ENCODE measurements at regions not wholly inside any gene's neighbourhood (a gene's known extent, or its start where the extent isn't known, plus 50 kb on each side); places are given as distances from the start of the nearest gene placed in this dataset.

GRCh38 chr11:8740129-8740528 lies 57.5 kb downstream of the RPL27A start:
- no peaks in the 10 kb centered on the region for H3K4me1 Mint-ChIP-seq
- ATAC-seq (no peak), DNase-seq (ENCODE audit: low spot score in 2 of 2) (no peak)
- no peaks in the 10 kb centered on the region for H3K9me3 Mint-ChIP-seq
- no peak overlapping the region for H3K27ac Mint-ChIP-seq
- no peak overlapping the region for H3K4me3 Mint-ChIP-seq
- no peaks in the 10 kb centered on the region for H3K36me3 Mint-ChIP-seq

- no peaks in the 10 kb centered on the region for H3K4me1 Mint-ChIP-seq
- peak; percentile 77 for ATAC-seq
- no peaks in the 10 kb centered on the region for H3K36me3 Mint-ChIP-seq
- no peak overlapping the region for H3K4me3 Mint-ChIP-seq
- H3K9me3 Mint-ChIP-seq, result no peaks in the 10 kb centered on the region
- no peak overlapping the region for H3K27ac Mint-ChIP-seq
- no peak for DNase-seq (ENCODE audit: low spot score in 2 of 2)
Measured at GRCh38 chr11:8744423-8744822, 61.8 kb downstream of the RPL27A start.

DNA sequence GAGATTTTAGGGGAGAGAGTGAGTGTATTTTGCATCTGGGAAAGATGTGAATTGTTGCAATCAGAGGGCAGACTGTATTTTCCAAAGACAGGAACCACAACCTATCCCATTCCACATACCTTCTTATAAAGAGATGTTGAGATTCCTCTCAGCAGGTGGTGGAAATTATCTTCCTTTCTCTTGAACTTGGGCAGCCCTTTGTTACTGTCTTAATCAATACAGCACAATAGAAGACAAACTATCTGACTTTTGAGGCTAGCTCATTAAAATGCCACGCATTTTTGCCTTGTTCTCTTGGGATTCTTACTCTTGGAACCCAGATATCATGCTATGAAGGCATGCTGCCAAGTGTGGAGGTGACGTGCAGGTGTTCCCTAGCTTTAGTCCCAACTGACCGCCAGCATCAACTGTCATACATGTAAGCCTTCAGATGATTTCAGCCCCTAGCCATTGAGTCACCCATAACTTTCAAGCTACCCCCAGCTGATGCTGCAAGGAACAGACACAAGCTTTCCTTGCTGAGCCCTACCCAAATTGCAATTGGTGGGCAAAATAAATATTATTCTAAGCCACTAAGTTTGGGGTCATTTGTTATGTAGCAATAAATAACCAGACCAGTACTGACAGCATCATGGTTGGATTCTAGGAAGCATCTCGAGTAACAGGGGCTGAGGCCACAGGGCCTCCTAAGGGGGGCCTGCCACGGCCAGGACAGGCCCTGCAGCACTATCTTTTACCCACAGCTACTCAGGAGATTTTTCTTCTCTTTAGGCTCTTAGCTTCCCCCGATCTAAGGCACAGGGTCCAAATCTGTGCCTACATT lies 63.0 kb downstream of the RPL27A start:
- Mint-ChIP-seq H3K4me1 (no peaks in the 10 kb centered on the region), H3K27ac (no peak overlapping the region), H3K36me3 (no peaks in the 10 kb centered on the region), H3K9me3 (no peaks in the 10 kb centered on the region), H3K4me3 (no peak overlapping the region)
- ATAC-seq (no peak), DNase-seq (ENCODE audit: low spot score in 2 of 2) (no peak)

DNA sequence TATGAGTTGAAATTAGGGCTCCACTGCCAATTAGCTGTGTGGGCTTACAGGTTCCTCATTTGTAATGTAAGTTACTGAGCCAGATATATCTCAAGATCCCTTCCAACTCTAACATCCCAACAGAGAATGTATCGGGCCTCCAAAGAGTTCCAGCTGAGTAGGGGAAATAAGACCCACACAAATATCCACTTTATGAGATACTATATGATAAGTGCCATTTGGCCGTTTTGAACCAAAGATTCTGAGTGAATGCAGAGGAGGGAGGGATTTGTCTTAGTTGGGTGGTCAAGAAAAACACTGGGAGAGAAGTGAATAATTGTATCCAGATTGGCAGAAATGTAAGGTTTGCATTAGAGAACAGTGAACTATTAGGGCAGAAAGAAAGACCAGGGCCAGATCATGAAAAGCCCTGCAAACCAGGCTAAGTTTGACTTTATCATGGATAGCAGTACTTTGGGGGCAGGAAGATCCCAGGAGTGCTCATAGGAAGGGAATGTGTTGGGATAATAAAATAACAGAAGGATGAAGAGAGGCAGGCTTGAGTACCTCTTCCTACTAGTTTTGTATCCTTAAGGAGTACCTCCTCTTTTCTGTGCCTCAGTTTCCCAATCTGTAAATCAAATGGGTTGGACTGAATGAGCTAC lies 63.9 kb downstream of the RPL27A start:
- Mint-ChIP-seq H3K36me3 (no peaks in the 10 kb centered on the region), H3K4me3 (no peak overlapping the region), H3K27ac (no peak overlapping the region), H3K9me3 (no peaks in the 10 kb centered on the region), H3K4me1 (no peaks in the 10 kb centered on the region)
- DNase-seq (ENCODE audit: low spot score in 2 of 2) (no peak), ATAC-seq (no peak)

GRCh38 chr11:8747173-8747572 lies 64.6 kb downstream of the RPL27A start:
- Mint-ChIP-seq H3K4me3 (no peak overlapping the region), H3K4me1 (no peaks in the 10 kb centered on the region)
- no peak for ATAC-seq

GRCh38 chr11:8748317-8748716 lies 65.7 kb downstream of the RPL27A start:
- Mint-ChIP-seq H3K4me3 (no peak overlapping the region), H3K36me3 (no peaks in the 10 kb centered on the region), H3K9me3 (no peaks in the 10 kb centered on the region), H3K27ac (no peak overlapping the region), H3K4me1 (no peaks in the 10 kb centered on the region)
- no peak for DNase-seq (ENCODE audit: low spot score in 2 of 2)
- ATAC-seq, result no peak

More at GRCh38 chr11:8747173-8747572, 64.6 kb downstream of the RPL27A start:
- DNase-seq (ENCODE audit: low spot score in 2 of 2), result no peak
- no peaks in the 10 kb centered on the region for H3K9me3 Mint-ChIP-seq
- H3K27ac Mint-ChIP-seq, result no peak overlapping the region
- H3K36me3 Mint-ChIP-seq, result no peaks in the 10 kb centered on the region

DNA sequence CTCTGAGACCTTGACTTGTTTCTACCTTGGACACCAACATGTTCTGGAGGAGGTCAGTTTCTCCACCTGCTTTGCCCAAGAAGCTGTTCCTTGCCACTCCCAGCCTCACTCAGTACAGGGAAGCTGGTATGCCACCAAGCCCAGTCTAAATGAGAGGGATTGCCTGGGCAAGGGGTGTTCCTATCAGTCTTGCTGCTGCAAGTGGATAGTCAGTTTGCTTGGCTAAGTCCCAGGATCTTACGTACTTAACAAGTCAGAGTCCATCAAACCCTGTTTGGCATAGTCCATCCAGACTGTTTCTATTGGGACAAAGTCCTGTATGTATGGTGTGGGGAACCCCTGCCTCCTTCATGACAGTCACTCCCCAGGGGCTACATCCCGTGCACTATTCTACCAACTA lies 66.6 kb downstream of the RPL27A start:
- no peaks in the 10 kb centered on the region for H3K36me3 Mint-ChIP-seq
- H3K4me3 Mint-ChIP-seq, result no peak overlapping the region
- H3K27ac Mint-ChIP-seq, result no peak overlapping the region

DNA sequence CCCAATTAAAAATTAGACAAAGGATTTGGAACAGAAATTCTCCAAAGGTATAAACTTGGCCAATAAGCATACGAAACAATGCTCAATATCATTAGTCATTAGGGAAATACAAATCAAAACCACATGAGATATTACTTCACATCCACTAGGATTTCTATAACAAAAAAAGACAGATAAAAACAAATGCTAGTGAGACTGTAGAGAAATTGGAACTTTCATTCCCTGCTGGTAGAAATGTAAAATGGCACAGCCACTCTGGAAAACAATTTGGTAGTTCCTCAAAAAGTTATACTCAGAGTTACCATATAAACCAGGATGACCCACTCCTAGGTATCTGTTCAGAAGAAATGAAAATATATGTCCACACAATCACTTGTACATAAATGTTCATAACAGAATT lies 71.6 kb downstream of the RPL27A start:
- Mint-ChIP-seq H3K4me1 (no peaks in the 10 kb centered on the region), H3K4me3 (no peak overlapping the region), H3K36me3 (no peaks in the 10 kb centered on the region), H3K9me3 (no peaks in the 10 kb centered on the region), H3K27ac (no peak overlapping the region)
- ATAC-seq (no peak), DNase-seq (ENCODE audit: low spot score in 2 of 2) (no peak)

More for the DNA sequence above, 66.6 kb downstream of the RPL27A start:
- DNase-seq (ENCODE audit: low spot score in 2 of 2), result no peak
- ATAC-seq, result no peak
- Mint-ChIP-seq H3K4me1 (no peaks in the 10 kb centered on the region), H3K9me3 (no peaks in the 10 kb centered on the region)

DNA sequence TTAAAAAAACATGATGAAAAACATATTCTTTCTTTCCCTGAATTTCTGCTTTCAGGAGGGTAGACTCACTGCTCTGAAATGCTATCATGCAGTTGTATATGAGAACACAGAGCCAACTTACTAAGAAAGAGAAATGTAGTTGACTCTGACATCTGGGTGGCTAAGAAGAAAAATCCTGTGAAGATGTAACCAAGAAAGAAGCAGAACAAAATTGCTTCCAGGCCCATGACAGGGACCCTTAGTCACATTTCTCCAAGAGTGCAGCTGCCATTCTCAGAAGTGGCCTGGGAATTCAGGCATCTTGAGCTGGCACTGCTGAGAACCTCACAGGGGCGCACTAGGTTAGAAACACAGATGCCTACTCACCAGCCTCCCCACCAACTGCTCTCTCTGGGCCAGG lies 73.6 kb downstream of the RPL27A start:
- ATAC-seq (no peak), DNase-seq (ENCODE audit: low spot score in 2 of 2) (no peak)
- no peak overlapping the region for H3K27ac Mint-ChIP-seq

GRCh38 chr11:8757047-8757446 lies 74.5 kb downstream of the RPL27A start:
- Mint-ChIP-seq H3K36me3 (no peaks in the 10 kb centered on the region), H3K27ac (no peak overlapping the region), H3K4me3 (no peak overlapping the region), H3K4me1 (no peaks in the 10 kb centered on the region), H3K9me3 (no peaks in the 10 kb centered on the region)
- ATAC-seq (no peak), DNase-seq (ENCODE audit: low spot score in 2 of 2) (no peak)

More for the DNA sequence above, 73.6 kb downstream of the RPL27A start:
- H3K9me3 Mint-ChIP-seq, result no peaks in the 10 kb centered on the region
- no peak overlapping the region for H3K4me3 Mint-ChIP-seq
- no peaks in the 10 kb centered on the region for H3K4me1 Mint-ChIP-seq
- no peaks in the 10 kb centered on the region for H3K36me3 Mint-ChIP-seq

- Mint-ChIP-seq H3K4me1 (no peaks in the 10 kb centered on the region), H3K4me3 (no peak overlapping the region), H3K36me3 (no peaks in the 10 kb centered on the region), H3K9me3 (no peaks in the 10 kb centered on the region), H3K27ac (no peak overlapping the region)
- no peak for ATAC-seq
- no peak for DNase-seq (ENCODE audit: low spot score in 2 of 2)
Measured at GRCh38 chr11:8757533-8757932, 74.9 kb downstream of the RPL27A start.

DNA sequence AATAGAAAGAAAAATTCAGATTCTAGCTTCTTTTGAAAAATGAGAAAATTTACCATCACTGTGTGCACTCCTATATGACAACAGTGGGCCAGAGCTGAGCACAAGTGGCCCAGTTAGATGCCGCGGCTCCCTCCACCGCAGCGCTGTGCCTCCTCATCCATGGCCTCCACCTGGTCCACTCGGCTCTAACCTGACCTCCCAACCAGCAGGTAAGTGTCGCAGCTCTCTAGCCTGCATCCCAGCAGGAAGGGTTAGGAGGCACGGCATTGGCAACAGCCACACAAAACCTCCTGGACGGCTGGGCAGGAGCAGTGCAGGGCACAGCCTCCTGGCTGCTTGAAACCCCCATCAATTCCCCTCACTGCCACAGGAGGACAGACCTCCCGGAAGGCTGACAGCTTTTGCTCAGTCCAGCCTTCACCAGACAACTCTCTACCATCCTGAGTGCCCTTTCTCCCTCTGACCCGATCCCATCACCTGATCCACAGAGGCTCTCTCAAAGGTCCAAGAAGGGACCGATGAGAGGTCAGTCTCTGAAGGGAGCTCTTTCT lies 76.1 kb downstream of the RPL27A start:
- ATAC-seq (peak; percentile 23), DNase-seq (ENCODE audit: low spot score in 2 of 2) (no peak)
- Mint-ChIP-seq H3K4me1 (no peaks in the 10 kb centered on the region), H3K9me3 (no peaks in the 10 kb centered on the region), H3K27ac (no peak overlapping the region), H3K4me3 (no peak overlapping the region), H3K36me3 (no peaks in the 10 kb centered on the region)

DNA sequence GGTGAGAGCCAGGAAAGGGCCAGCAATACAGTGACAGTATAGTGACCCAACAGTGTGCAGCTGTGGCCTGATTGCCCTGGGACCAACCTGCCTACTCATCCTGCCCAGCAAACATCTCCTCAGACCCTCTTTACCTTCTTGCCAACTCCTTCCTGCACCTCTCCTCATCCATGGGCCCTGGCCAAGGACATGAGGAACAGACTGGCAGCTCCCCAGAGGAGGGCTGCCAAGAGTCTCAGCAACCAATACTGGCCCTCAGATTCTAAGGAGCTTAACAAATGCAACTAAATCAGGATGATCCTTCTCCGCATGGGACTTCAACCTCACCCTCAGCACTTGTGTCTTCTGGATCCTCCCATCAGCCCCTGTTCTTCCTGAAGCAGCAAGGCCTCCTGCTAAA lies 77.0 kb downstream of the RPL27A start:
- H3K4me1 Mint-ChIP-seq, result no peaks in the 10 kb centered on the region
- H3K9me3 Mint-ChIP-seq, result no peaks in the 10 kb centered on the region

GRCh38 chr11:8760896-8761295 lies 78.3 kb downstream of the RPL27A start:
- Mint-ChIP-seq H3K9me3 (no peaks in the 10 kb centered on the region), H3K27ac (no peak overlapping the region), H3K4me1 (no peaks in the 10 kb centered on the region), H3K36me3 (no peaks in the 10 kb centered on the region), H3K4me3 (no peak overlapping the region)
- ATAC-seq (no peak), DNase-seq (ENCODE audit: low spot score in 2 of 2) (no peak)

More for the DNA sequence above, 77.0 kb downstream of the RPL27A start:
- DNase-seq (ENCODE audit: low spot score in 2 of 2) (no peak), ATAC-seq (no peak)
- no peaks in the 10 kb centered on the region for H3K36me3 Mint-ChIP-seq
- H3K27ac Mint-ChIP-seq, result no peak overlapping the region
- no peak overlapping the region for H3K4me3 Mint-ChIP-seq

GRCh38 chr11:8763070-8763685 lies 80.6 kb downstream of the RPL27A start:
- H3K4me3 Mint-ChIP-seq, result no peak overlapping the region
- no peak for ATAC-seq

More at GRCh38 chr11:8763070-8763685, 80.6 kb downstream of the RPL27A start:
- Mint-ChIP-seq H3K27ac (no peak overlapping the region), H3K36me3 (no peaks in the 10 kb centered on the region), H3K9me3 (no peaks in the 10 kb centered on the region), H3K4me1 (no peaks in the 10 kb centered on the region)
- DNase-seq (ENCODE audit: low spot score in 2 of 2), result no peak
